NB4 (cell line): ENCODE measurements at regions not wholly inside any gene's neighbourhood (a gene's known extent, or its start where the extent isn't known, plus 50 kb on each side); places are given as distances from the start of the nearest gene placed in this dataset.
"Not testable (repeated sequence)": the region's sequence is repeated elsewhere in the genome, so short reads cannot be mapped to it uniquely, and the experiment has no call there.

Source experiments
- DNase-seq: peaks from one replicate; pipeline ENCODE4 v3.0.0; 2010; ENCODE audit warnings: low read depth
- H3K4me3 ChIP-seq: one replicate; pipeline ENCODE4 v1.5.1; 2011; ENCODE audit warnings: mild to moderate bottlenecking, low read depth, low read length, moderate library complexity
- CTCF ChIP-seq: IDR thresholded peaks from one replicate; pipeline ENCODE4 v1.5.1; 2012; ENCODE audit warnings: low read depth, low read length
- MAX ChIP-seq: IDR thresholded peaks from 2 replicates; pipeline ENCODE4 v1.6.1; 2011; ENCODE audit warnings: low read depth, low read length
- MYC ChIP-seq: IDR thresholded peaks from 2 replicates; pipeline ENCODE4 v1.6.1; 2011; ENCODE audit warnings: low read depth, low read length
- POLR2A ChIP-seq: IDR thresholded peaks from 2 replicates; pipeline ENCODE4 v1.6.1; 2011; ENCODE audit warnings: mild to moderate bottlenecking; ENCODE audit not compliant: insufficient read length; ENCODE audit errors: extremely low read depth

- TF ChIP-seq MYC (no peak), POLR2A (no peak), CTCF (no peak), MAX (no peak)
- H3K4me3 ChIP-seq = no peak overlapping the region
- DNase-seq = no peak
Measured at GRCh38 chr6:144673807-144674206, 388.7 kb downstream of the UTRN start.

- H3K4me3 ChIP-seq = no peak overlapping the region
- no peak for DNase-seq
- TF ChIP-seq MAX (no peak), CTCF (no peak)
Measured at GRCh38 chr6:144675231-144675861, 390.2 kb downstream of the UTRN start.

- DNase-seq, H3K4me3 ChIP-seq: not testable (repeated sequence)
Measured at GRCh38 chr6:144676310-144676709, 391.2 kb downstream of the UTRN start.

- DNase-seq = not testable (repeated sequence)
Measured at GRCh38 chr6:144677263-144677662, 392.1 kb downstream of the UTRN start.

GRCh38 chr6:144678844-144679243 is 393.7 kb downstream of the UTRN start:
- no peak for TF ChIP-seq MAX
- TF ChIP-seq MYC = no peak
- TF ChIP-seq CTCF = no peak
- no peak for DNase-seq
- H3K4me3 ChIP-seq = no peak overlapping the region

More at GRCh38 chr6:144677263-144677662, 392.1 kb downstream of the UTRN start:
- H3K4me3 ChIP-seq = not testable (repeated sequence)

GRCh38 chr6:144681334-144681733 is 396.2 kb downstream of the UTRN start:
- no peak for DNase-seq
- H3K4me3 ChIP-seq = no peak overlapping the region
- TF ChIP-seq CTCF = no peak
- no peak for TF ChIP-seq POLR2A
- no peak for TF ChIP-seq MAX
- no peak for TF ChIP-seq MYC

GRCh38 chr6:144683216-144684070 is 398.3 kb downstream of the UTRN start:
- TF ChIP-seq CTCF (no peak), MYC (no peak)
- no peak overlapping the region for H3K4me3 ChIP-seq
- no peak for DNase-seq
